ENCODE measurements at regions not wholly inside any gene's neighbourhood (a gene's known extent, or its start where the extent isn't known, plus 50 kb on each side); places are given as distances from the start of the nearest gene placed in this dataset.

DNA sequence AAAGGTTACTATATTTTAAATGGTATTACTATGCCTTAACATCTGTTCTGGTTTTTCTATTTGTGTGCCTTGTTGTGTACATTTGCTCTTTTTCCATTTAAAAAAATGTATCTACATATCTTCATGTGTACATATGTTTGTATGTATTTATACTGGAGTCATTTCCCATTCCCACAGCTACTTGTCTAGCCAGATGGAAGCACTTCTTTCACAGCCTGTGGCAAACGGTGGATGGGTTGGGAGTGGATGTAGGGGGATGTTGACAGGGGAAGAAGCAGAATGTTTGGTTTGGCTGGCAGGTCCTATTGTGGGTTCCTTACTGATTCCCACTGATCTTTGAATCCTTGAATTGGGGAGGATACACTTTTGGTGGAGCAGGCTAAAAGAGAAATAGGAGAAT lies 93.6 kb upstream of the CNTNAP4 start:
- Histone ChIP-seq H3K4me3 (replicated peaks; ENCODE audit: low read depth, low read length) (no peak overlapping the region), H3K27me3 (replicated peaks; ENCODE audit: control insufficient read depth, insufficient read depth, low read length) (no peaks in the 10 kb centered on the region), H3K36me3 (ENCODE audit: control insufficient read depth, insufficient read depth, low read length) (no peaks in the 10 kb centered on the region)
- TF ChIP-seq, protein P1, sequence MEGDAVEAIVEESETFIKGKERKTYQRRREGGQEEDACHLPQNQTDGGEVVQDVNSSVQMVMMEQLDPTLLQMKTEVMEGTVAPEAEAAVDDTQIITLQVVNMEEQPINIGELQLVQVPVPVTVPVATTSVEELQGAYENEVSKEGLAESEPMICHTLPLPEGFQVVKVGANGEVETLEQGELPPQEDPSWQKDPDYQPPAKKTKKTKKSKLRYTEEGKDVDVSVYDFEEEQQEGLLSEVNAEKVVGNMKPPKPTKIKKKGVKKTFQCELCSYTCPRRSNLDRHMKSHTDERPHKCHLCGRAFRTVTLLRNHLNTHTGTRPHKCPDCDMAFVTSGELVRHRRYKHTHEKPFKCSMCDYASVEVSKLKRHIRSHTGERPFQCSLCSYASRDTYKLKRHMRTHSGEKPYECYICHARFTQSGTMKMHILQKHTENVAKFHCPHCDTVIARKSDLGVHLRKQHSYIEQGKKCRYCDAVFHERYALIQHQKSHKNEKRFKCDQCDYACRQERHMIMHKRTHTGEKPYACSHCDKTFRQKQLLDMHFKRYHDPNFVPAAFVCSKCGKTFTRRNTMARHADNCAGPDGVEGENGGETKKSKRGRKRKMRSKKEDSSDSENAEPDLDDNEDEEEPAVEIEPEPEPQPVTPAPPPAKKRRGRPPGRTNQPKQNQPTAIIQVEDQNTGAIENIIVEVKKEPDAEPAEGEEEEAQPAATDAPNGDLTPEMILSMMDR (IDR thresholded peaks at IDR 0.05; ENCODE audit: insufficient read depth, low read length, poor library complexity, severe bottlenecking): no peak
- no peak for DNase-seq (ENCODE audit: extremely low read depth, insufficient read length)

DNA sequence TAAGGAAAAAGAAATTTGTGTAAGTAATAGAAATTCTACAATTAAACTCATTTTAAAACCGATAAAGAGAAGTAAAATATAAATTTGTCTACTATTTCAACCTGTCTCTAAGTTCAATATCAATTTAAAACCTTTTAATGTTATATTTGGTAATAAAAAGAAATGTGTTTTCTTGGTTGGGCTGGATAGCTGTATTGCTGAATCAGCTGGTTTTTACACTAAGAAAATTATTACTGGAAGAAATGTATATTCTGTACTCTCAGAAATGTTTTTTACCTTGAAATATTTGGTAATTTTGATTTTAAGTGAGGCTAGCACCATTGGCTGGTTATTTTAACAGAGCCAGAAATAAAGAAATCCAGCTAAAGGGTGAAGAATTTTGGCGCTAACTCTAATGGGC lies 87.1 kb upstream of the CNTNAP4 start:
- no peak for DNase-seq (ENCODE audit: extremely low read depth, insufficient read length)
- TF ChIP-seq, protein P1 (IDR thresholded peaks at IDR 0.05; ENCODE audit: insufficient read depth, low read length, poor library complexity, severe bottlenecking): no peak
- Histone ChIP-seq H3K36me3 (ENCODE audit: control insufficient read depth, insufficient read depth, low read length) (no peaks in the 10 kb centered on the region), H3K4me3 (replicated peaks; ENCODE audit: low read depth, low read length) (no peak overlapping the region), H3K27me3 (replicated peaks; ENCODE audit: control insufficient read depth, insufficient read depth, low read length) (no peaks in the 10 kb centered on the region)

DNA sequence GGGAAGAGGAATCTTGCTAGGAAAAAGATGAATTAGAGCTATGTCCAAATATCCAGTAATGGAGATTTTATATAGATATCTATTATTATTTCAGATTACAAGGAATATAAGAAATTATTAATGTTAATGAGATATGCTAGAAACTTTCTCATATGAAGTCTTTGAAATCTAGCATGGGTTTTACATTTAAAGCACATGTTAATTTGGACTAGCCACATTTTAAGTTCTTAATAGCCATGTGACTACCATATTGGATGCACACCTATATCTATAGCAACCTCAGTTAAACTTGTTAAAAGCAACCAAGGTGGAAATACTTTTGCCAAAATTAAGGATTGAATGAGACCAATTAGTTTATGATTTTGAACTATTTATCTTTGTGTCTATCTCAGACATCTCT lies 86.7 kb upstream of the CNTNAP4 start:
- no peak for DNase-seq (ENCODE audit: extremely low read depth, insufficient read length)
- H3K36me3 ChIP-seq (ENCODE audit: control insufficient read depth, insufficient read depth, low read length): no peaks in the 10 kb centered on the region
- no peaks in the 10 kb centered on the region for H3K27me3 ChIP-seq (replicated peaks; ENCODE audit: control insufficient read depth, insufficient read depth, low read length)
- TF ChIP-seq, protein P1 (IDR thresholded peaks at IDR 0.05; ENCODE audit: insufficient read depth, low read length, poor library complexity, severe bottlenecking): no peak
- H3K4me3 ChIP-seq (replicated peaks; ENCODE audit: low read depth, low read length): no peak overlapping the region

DNA sequence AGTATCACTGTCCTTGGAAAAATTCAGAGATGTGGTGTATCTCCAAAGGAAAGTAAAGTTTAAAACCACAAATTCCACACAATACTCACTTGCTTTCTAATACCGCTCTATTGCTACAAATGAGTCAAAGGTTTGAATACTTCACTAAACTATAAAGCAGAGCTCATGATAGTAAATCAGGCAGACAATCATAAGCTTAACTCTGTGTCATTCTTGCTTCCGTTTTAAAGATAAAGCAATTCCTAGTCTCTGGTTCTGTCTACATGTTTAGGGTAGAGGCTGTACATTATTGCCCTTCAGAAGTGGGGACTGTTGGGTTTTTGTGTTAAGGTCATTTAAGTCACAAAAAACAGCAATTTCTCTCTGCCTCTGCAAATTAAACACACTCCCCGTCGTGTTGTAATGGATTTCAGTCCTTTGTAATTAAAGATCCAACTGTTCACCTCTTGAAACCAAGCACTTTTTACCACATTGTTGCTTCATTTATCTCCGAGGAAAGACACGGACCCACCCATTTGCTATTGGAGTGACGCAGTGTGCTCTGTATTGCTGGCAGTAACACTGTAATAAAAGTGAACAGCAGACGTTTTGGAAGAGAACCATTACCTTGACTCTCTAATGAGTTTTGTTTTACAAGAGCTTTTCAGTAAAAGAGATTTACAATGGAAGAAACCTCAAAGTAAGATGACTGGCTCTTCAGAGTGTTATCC lies 83.1 kb upstream of the CNTNAP4 start:
- no peaks in the 10 kb centered on the region for H3K27me3 ChIP-seq (replicated peaks; ENCODE audit: control insufficient read depth, insufficient read depth, low read length)
- no peaks in the 10 kb centered on the region for H3K36me3 ChIP-seq (ENCODE audit: control insufficient read depth, insufficient read depth, low read length)
- H3K4me3 ChIP-seq (replicated peaks; ENCODE audit: low read depth, low read length): no peak overlapping the region
- TF ChIP-seq, protein P1 (IDR thresholded peaks at IDR 0.05; ENCODE audit: insufficient read depth, low read length, poor library complexity, severe bottlenecking): no peak
- DNase-seq (ENCODE audit: extremely low read depth, insufficient read length): no peak

DNA sequence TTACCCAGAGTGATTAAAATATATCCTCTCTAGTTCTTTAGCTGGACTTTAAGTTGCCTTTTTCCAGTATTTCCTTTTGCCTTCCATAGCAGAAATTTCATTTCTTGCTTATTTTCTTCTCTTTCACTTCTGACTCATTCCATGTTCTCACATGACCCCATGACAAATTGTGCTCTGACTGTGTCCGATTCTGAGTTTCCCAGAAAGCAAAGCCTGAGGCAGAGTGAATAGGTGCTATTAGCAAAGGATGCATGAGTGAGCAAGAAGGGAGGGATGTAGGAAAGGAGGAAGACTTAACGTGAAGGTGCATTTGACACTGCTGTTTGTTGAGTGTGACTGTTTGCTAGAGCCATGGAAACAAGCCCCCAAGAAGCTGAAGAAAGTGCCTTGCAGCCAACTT lies 82.6 kb upstream of the CNTNAP4 start:
- TF ChIP-seq, protein P1 (IDR thresholded peaks at IDR 0.05; ENCODE audit: insufficient read depth, low read length, poor library complexity, severe bottlenecking): no peak

DNA sequence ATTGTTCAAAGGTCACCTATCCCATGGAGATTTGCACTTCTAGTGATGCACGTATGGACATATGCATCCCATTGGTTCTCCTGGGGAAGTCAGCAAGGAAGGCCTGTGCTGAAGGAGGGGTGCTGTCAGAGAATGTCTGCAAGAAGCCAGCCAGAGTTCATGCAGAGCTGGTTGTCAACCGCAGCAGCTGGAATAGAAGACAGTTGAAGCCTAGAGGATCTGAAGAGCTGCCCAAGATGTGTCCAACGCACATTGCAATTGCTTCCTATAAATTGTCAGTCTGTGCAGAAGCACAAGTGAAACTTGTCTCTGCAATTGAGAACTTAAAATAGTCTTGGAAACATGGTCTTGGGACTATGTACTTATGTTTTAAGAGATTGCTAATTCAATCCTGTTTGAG lies 82.1 kb upstream of the CNTNAP4 start:
- no peak for DNase-seq (ENCODE audit: extremely low read depth, insufficient read length)
- Histone ChIP-seq H3K4me3 (replicated peaks; ENCODE audit: low read depth, low read length) (no peak overlapping the region), H3K27me3 (replicated peaks; ENCODE audit: control insufficient read depth, insufficient read depth, low read length) (no peaks in the 10 kb centered on the region), H3K36me3 (ENCODE audit: control insufficient read depth, insufficient read depth, low read length) (no peaks in the 10 kb centered on the region)
- TF ChIP-seq, protein P1 (IDR thresholded peaks at IDR 0.05; ENCODE audit: insufficient read depth, low read length, poor library complexity, severe bottlenecking): no peak

More for the DNA sequence above, 82.6 kb upstream of the CNTNAP4 start:
- no peak for DNase-seq (ENCODE audit: extremely low read depth, insufficient read length)
- Histone ChIP-seq H3K4me3 (replicated peaks; ENCODE audit: low read depth, low read length) (no peak overlapping the region), H3K36me3 (ENCODE audit: control insufficient read depth, insufficient read depth, low read length) (no peaks in the 10 kb centered on the region), H3K27me3 (replicated peaks; ENCODE audit: control insufficient read depth, insufficient read depth, low read length) (no peaks in the 10 kb centered on the region)

All from GM06990 (cell line).